Vagina (tissue), 2 donors: ENCODE measurements at regions not wholly inside any gene's neighbourhood (a gene's known extent, or its start where the extent isn't known, plus 50 kb on each side); places are given as distances from the start of the nearest gene placed in this dataset.

Experiments
- DNase-seq, 2 donors: peaks; one replicate each; pipeline ENCODE4 v3.0.0-alpha.2; 2017; ENCODE audit errors: extremely low spot score in 2 of 2
- H3K27ac ChIP-seq: fragments of 200-600 bp; sonication (generic); one replicate; pipeline ENCODE4 v1.5.1; 2019
- H3K27me3 ChIP-seq: fragments of 200-600 bp; sonication (generic); one replicate; pipeline ENCODE4 v1.5.1; 2019
- H3K36me3 ChIP-seq, 2 donors: fragments of 200-600 bp; sonication (generic); one replicate each; pipeline ENCODE4 v1.5.1; 2017 to 2019
- H3K4me1 ChIP-seq: fragments of 200-600 bp; sonication (generic); one replicate; pipeline ENCODE4 v1.5.1; 2019
- H3K4me3 ChIP-seq, 2 donors: fragments of 200-600 bp; sonication (generic); 1 replicate in 1 of 2; 2 replicates in 1 of 2; pipeline ENCODE4 v1.5.1; 2016 to 2019
- H3K9me3 ChIP-seq: fragments of 200-600 bp; sonication (generic); one replicate; pipeline ENCODE4 v1.5.1; 2019
- CTCF ChIP-seq, 3 experiments: fragments of 450-650 bp in 2 of 3; fragments of 200-600 bp in 1 of 3; sonication (generic) in 1 of 3; IDR thresholded peaks; one replicate each; pipeline ENCODE4 v1.5.1; 2017 to 2019; ENCODE audit warnings: antibody characterized with exemption in 3 of 3, mild to moderate bottlenecking in 2 of 3, moderate library complexity in 2 of 3
- POLR2A ChIP-seq, 2 donors: fragments of 450-650 bp; IDR thresholded peaks; one replicate each; pipeline ENCODE4 v1.6.1; 2017; ENCODE audit warnings: antibody characterized with exemption in 2 of 2, mild to moderate bottlenecking in 2 of 2, moderate library complexity in 2 of 2
- POLR2AphosphoS5 ChIP-seq, 2 donors: sonication (generic); formaldehyde crosslinking; IDR thresholded peaks; one replicate each; pipeline ENCODE4 v1.9.0; 2017; ENCODE audit warnings: antibody characterized with exemption in 2 of 2, mild to moderate bottlenecking in 2 of 2, low read depth in 1 of 2; ENCODE audit not compliant: insufficient read depth in 1 of 2
- intact Hi-C: fragments of 100-400 bp; cut with DNase I; formaldehyde crosslinking; loops from one replicate; pipeline ENCODE4 v1.15.1; 2023

- Histone ChIP-seq H3K4me1 (peaks cover 6% of the 10 kb centered on the region), H3K36me3 (no peaks in the 10 kb centered on the region), H3K27me3 (no peaks in the 10 kb centered on the region), H3K27ac (no peak overlapping the region), H3K4me3 (no peak overlapping the region), H3K9me3 (no peaks in the 10 kb centered on the region)
- intact Hi-C loops, result no loop called here
- DNase-seq, result no peak
- TF ChIP-seq POLR2A (IDR thresholded peaks at IDR 0.05) (no peak), CTCF (IDR thresholded peaks at IDR 0.05) (no peak), POLR2AphosphoS5 (IDR thresholded peaks at IDR 0.05; ENCODE audit: insufficient read depth in 1 of 2, low read depth in 1 of 2) (no peak)
Observed at GRCh38 chr10:126833542-126833941, 71.7 kb upstream of the DOCK1 start.

GRCh38 chr10:126836009-126836408 lies 69.2 kb upstream of the DOCK1 start:
- Histone ChIP-seq H3K4me1 (peaks cover 16% of the 10 kb centered on the region), H3K9me3 (no peaks in the 10 kb centered on the region), H3K27me3 (no peaks in the 10 kb centered on the region), H3K4me3 (no peak overlapping the region), H3K27ac (no peak overlapping the region), H3K36me3 (no peaks in the 10 kb centered on the region)
- TF ChIP-seq POLR2A (IDR thresholded peaks at IDR 0.05) (no peak), POLR2AphosphoS5 (IDR thresholded peaks at IDR 0.05; ENCODE audit: insufficient read depth in 1 of 2, low read depth in 1 of 2) (no peak), CTCF (IDR thresholded peaks at IDR 0.05) (no peak)
- intact Hi-C loops, result no loop called here
- DNase-seq, result no peak

- intact Hi-C loops, result no loop called here
- DNase-seq, result no peak
- Histone ChIP-seq H3K36me3 (no peaks in the 10 kb centered on the region), H3K27me3 (no peaks in the 10 kb centered on the region), H3K27ac (no peak overlapping the region), H3K4me3 (no peak overlapping the region), H3K9me3 (no peaks in the 10 kb centered on the region), H3K4me1 (peaks cover 16% of the 10 kb centered on the region)
- TF ChIP-seq CTCF (IDR thresholded peaks at IDR 0.05) (no peak), POLR2AphosphoS5 (IDR thresholded peaks at IDR 0.05; ENCODE audit: insufficient read depth in 1 of 2, low read depth in 1 of 2) (no peak), POLR2A (IDR thresholded peaks at IDR 0.05) (no peak)
Observed at GRCh38 chr10:126838316-126838715, 66.9 kb upstream of the DOCK1 start.

- Histone ChIP-seq H3K27me3 (no peaks in the 10 kb centered on the region), H3K36me3 (no peaks in the 10 kb centered on the region), H3K4me1 (peaks cover 16% of the 10 kb centered on the region), H3K27ac (no peak overlapping the region), H3K9me3 (no peaks in the 10 kb centered on the region), H3K4me3 (no peak overlapping the region)
- intact Hi-C loops, result no loop called here
- no peak for DNase-seq
- no peak for TF ChIP-seq POLR2AphosphoS5 (IDR thresholded peaks at IDR 0.05; ENCODE audit: insufficient read depth in 1 of 2, low read depth in 1 of 2)
Observed at GRCh38 chr10:126839094-126839761, 66.0 kb upstream of the DOCK1 start.

- no peak for TF ChIP-seq POLR2AphosphoS5 (IDR thresholded peaks at IDR 0.05; ENCODE audit: insufficient read depth in 1 of 2, low read depth in 1 of 2)
- no peak for TF ChIP-seq CTCF (IDR thresholded peaks at IDR 0.05)
- TF ChIP-seq POLR2A (IDR thresholded peaks at IDR 0.05), result no peak
- H3K9me3 ChIP-seq, result no peaks in the 10 kb centered on the region
- H3K36me3 ChIP-seq, result no peaks in the 10 kb centered on the region
- no peak for DNase-seq
- no peak overlapping the region for H3K4me3 ChIP-seq
- peaks cover 16% of the 10 kb centered on the region for H3K4me1 ChIP-seq
- no peak overlapping the region for H3K27ac ChIP-seq
- intact Hi-C loops, result no loop called here
- no peaks in the 10 kb centered on the region for H3K27me3 ChIP-seq
Observed at GRCh38 chr10:126840576-126841135, 64.6 kb upstream of the DOCK1 start.
